ENCODE measurements at regions not wholly inside any gene's neighbourhood (a gene's known extent, or its start where the extent isn't known, plus 50 kb on each side); places are given as distances from the start of the nearest gene placed in this dataset.

- WGBS (ENCODE audit: insufficient coverage, insufficient replicate concordance, low lambda C conversion rate, missing lambda C conversion rate) = 82% methylated on average over 5 of the region's 5 CpGs
- Histone ChIP-seq H2AFZ (ENCODE audit: control insufficient read depth, low read depth, low read length) (no peak overlapping the region), H3K36me3 (ENCODE audit: control insufficient read depth in 2 of 2, insufficient read depth in 2 of 2, low read length in 1 of 2) (no peaks in the 10 kb centered on the region), H3K9me3 (replicated peaks; ENCODE audit: control insufficient read depth, insufficient read depth, low read length) (no peaks in the 10 kb centered on the region), H3K79me2 (ENCODE audit: control insufficient read depth, insufficient read depth, low read length) (no peaks in the 10 kb centered on the region), H3K27ac (ENCODE audit: control insufficient read depth, insufficient read depth) (no peak overlapping the region), H4K20me1 (ENCODE audit: control insufficient read depth, insufficient read depth) (no peaks in the 10 kb centered on the region), H3K4me3 (no peak overlapping the region), H3K27me3 (replicated peaks in 1 of 2; ENCODE audit: control insufficient read depth in 2 of 2, insufficient read depth in 2 of 2, low read length in 1 of 2) (peaks cover 0 to 6% of the 10 kb centered on the region in 2 experiments; a peak in 3 of 4 replicates), H3K9ac (ENCODE audit: control insufficient read depth, insufficient read depth, low read length) (no peak overlapping the region), H3K4me1 (ENCODE audit: control insufficient read depth, insufficient read depth, low read length) (no peaks in the 10 kb centered on the region), H3K4me2 (ENCODE audit: control insufficient read depth, insufficient read depth) (no peak overlapping the region)
- ATAC-seq = no peak
- DNase-seq (ENCODE audit: low read depth, low spot score) = no peak
- POLR2A ChIA-PET = no interaction called here
- BruUV-seq (replicated peaks) = no TSS peak
- RAD21 ChIA-PET (ENCODE audit: unreplicated experiment) = no interaction called here
- CTCF ChIA-PET = interaction anchor here (1.5 kb wide), 1 partner anchor 25 kb away, joined by 3 read pairs; no protein-coding TSS in a partner anchor
- intact Hi-C loops (cut with micrococcal nuclease; ENCODE audit: unreplicated experiment) (no loop called here), in situ Hi-C loops (cut with MboI) (loop anchor here (25.0 kb wide), 3 partner anchors 162 to 788 kb away; no protein-coding TSS in a partner anchor)
- no peak for TF ChIP-seq NFYA (IDR thresholded peaks at IDR 0.05; ENCODE audit: borderline replicate concordance, low read depth, low read length)
- TF ChIP-seq SREBF1 (IDR thresholded peaks at IDR 0.05; ENCODE audit: low read length) = no peak
- TF ChIP-seq EGR1 (IDR thresholded peaks at IDR 0.05; ENCODE audit: borderline replicate concordance in 1 of 2, low read depth in 2 of 2, low read length in 2 of 2) = no peak
- no peak for TF ChIP-seq WRNIP1 (IDR thresholded peaks at IDR 0.05; ENCODE audit: borderline replicate concordance, low read depth, low read length)
- no peak for TF ChIP-seq IRF3 (IDR thresholded peaks at IDR 0.05)
- TF ChIP-seq FOXK2 (IDR thresholded peaks at IDR 0.05) = no peak
- TF ChIP-seq ZNF274 (IDR thresholded peaks at IDR 0.05; ENCODE audit: insufficient read depth, insufficient read length) = no peak
- no peak for TF ChIP-seq IKZF2 (IDR thresholded peaks at IDR 0.05)
- no peak for TF ChIP-seq NR2C2 (IDR thresholded peaks at IDR 0.05; ENCODE audit: borderline replicate concordance, control insufficient read depth, insufficient read length, low read depth)
- TF ChIP-seq NRF1 (conservative IDR thresholded peaks at IDR 0.05; ENCODE audit: low read depth, low read length) = no peak
- no peak for FAIRE-seq
- SMC1A ChIA-PET (ENCODE audit: uncharacterized antibody, unreplicated experiment) = interaction anchor here (0.6 to 0.7 kb wide), 2 partner anchors 9 to 163 kb away, joined by 3 read pairs; no protein-coding TSS in a partner anchor
Measured at GRCh38 chr1:65049941-65050713, 83.8 kb upstream of the JAK1 start.
